RWPE2 (cell line): ENCODE measurements at regions not wholly inside any gene's neighbourhood (a gene's known extent, or its start where the extent isn't known, plus 50 kb on each side); places are given as distances from the start of the nearest gene placed in this dataset.

Experiments used
- ATAC-seq: fragments of 200-7000 bp; cut with Tn5 transposase; 3 replicates; pipeline ENCODE4 v1.9.1; 2021; ENCODE audit warnings: low read depth
- DNase-seq: peaks from one replicate; pipeline ENCODE4 v3.0.0-alpha.2; 2020; ENCODE audit warnings: low spot score
- H3K27ac ChIP-seq: fragments of 450-650 bp; 2 replicates; pipeline ENCODE4 v1.5.1; 2017; ENCODE audit warnings: mild to moderate bottlenecking; ENCODE audit not compliant: poor library complexity, severe bottlenecking
- H3K27me3 ChIP-seq: fragments of 250-450 bp; sonication (Bioruptor Pico); 2 replicates; pipeline ENCODE4 v1.5.1; 2021; ENCODE audit warnings: mild to moderate bottlenecking, moderate library complexity; ENCODE audit not compliant: insufficient read depth, poor library complexity, severe bottlenecking
- H3K36me3 ChIP-seq: fragments of 250-450 bp; sonication (Bioruptor Pico); 2 replicates; pipeline ENCODE4 v1.5.1; 2020; ENCODE audit warnings: low read depth, mild to moderate bottlenecking, moderate library complexity
- H3K4me1 ChIP-seq: fragments of 250-450 bp; sonication (Bioruptor Pico); 2 replicates; pipeline ENCODE4 v1.5.1; 2021; ENCODE audit warnings: mild to moderate bottlenecking, moderate library complexity; ENCODE audit not compliant: insufficient read depth, poor library complexity, severe bottlenecking
- H3K4me3 ChIP-seq: fragments of 250-450 bp; sonication (Bioruptor Pico); 2 replicates; pipeline ENCODE4 v1.5.1; 2021; ENCODE audit warnings: mild to moderate bottlenecking, moderate library complexity; ENCODE audit not compliant: severe bottlenecking
- H3K9me3 ChIP-seq: fragments of 250-450 bp; sonication (Bioruptor Pico); 2 replicates; pipeline ENCODE4 v1.5.1; 2021; ENCODE audit warnings: mild to moderate bottlenecking, moderate library complexity; ENCODE audit not compliant: severe bottlenecking
- CTCF ChIP-seq: fragments of 450-650 bp; IDR thresholded peaks from one replicate; pipeline ENCODE4 v1.5.1; 2017; ENCODE audit warnings: mild to moderate bottlenecking, moderate library complexity; ENCODE audit not compliant: poor library complexity, severe bottlenecking

GRCh38 chr13:111394211-111394922, 73.9 kb downstream of the TEX29 start:
- Histone ChIP-seq H3K27me3 (no peaks in the 10 kb centered on the region), H3K27ac (no peak overlapping the region), H3K9me3 (no peaks in the 10 kb centered on the region), H3K36me3 (no peaks in the 10 kb centered on the region), H3K4me3 (no peak overlapping the region), H3K4me1 (no peaks in the 10 kb centered on the region)
- no peak for DNase-seq
- TF ChIP-seq CTCF, result no peak
- ATAC-seq, result no peak

- H3K4me3 ChIP-seq, result no peak overlapping the region
- DNase-seq (no peak), ATAC-seq (no peak)
- no peaks in the 10 kb centered on the region for H3K4me1 ChIP-seq
- no peaks in the 10 kb centered on the region for H3K9me3 ChIP-seq
- H3K27me3 ChIP-seq, result no peaks in the 10 kb centered on the region
- H3K36me3 ChIP-seq, result no peaks in the 10 kb centered on the region
- TF ChIP-seq CTCF, result no peak
- no peak overlapping the region for H3K27ac ChIP-seq
These were observed 75.3 kb downstream of the TEX29 start for GRCh38 chr13:111395511-111396393.

GRCh38 chr13:111396457-111396856, 76.0 kb downstream of the TEX29 start:
- no peak overlapping the region for H3K27ac ChIP-seq
- no peak overlapping the region for H3K4me3 ChIP-seq
- H3K9me3 ChIP-seq, result no peaks in the 10 kb centered on the region
- TF ChIP-seq CTCF, result no peak
- no peaks in the 10 kb centered on the region for H3K27me3 ChIP-seq
- H3K4me1 ChIP-seq, result no peaks in the 10 kb centered on the region
- no peak for ATAC-seq
- DNase-seq, result no peak
- no peaks in the 10 kb centered on the region for H3K36me3 ChIP-seq

GRCh38 chr13:111397202-111397880, 76.9 kb downstream of the TEX29 start:
- H3K36me3 ChIP-seq, result no peaks in the 10 kb centered on the region
- DNase-seq (no peak), ATAC-seq (no peak)
- TF ChIP-seq CTCF, result no peak
- no peak overlapping the region for H3K4me3 ChIP-seq
- H3K27ac ChIP-seq, result no peak overlapping the region
- no peaks in the 10 kb centered on the region for H3K4me1 ChIP-seq
- H3K9me3 ChIP-seq, result no peaks in the 10 kb centered on the region
- H3K27me3 ChIP-seq, result no peaks in the 10 kb centered on the region
